Naive B cell (primary cell): ENCODE measurements at regions not wholly inside any gene's neighbourhood (a gene's known extent, or its start where the extent isn't known, plus 50 kb on each side); places are given as distances from the start of the nearest gene placed in this dataset.
"Not testable (repeated sequence)": the region's sequence is repeated elsewhere in the genome, so short reads cannot be mapped to it uniquely, and the experiment has no call there.

ENCODE experiments used
- ATAC-seq, 2 donors: fragments of 150-1000 bp; cut with Tn5 transposase; 2 replicates each; pipeline ENCODE4 v1.10.0; 2021; ENCODE audit warnings: low read depth in 2 of 2, mild to moderate bottlenecking in 2 of 2, moderate library complexity in 2 of 2
- DNase-seq: peaks from one replicate; pipeline ENCODE4 v3.0.0; 2022
- H3K27ac Mint-ChIP-seq, 6 donors: one replicate each; pipeline ENCODE4 v1.8.0; 2020 to 2022; ENCODE audit warnings: mild to moderate bottlenecking in 6 of 6, mixed read lengths in 6 of 6, moderate library complexity in 5 of 6, inconsistent platforms in 2 of 6
- H3K27me3 Mint-ChIP-seq, 3 donors: one replicate each; pipeline ENCODE4 v1.8.0; 2021 to 2022; ENCODE audit warnings: mixed read lengths in 3 of 3, mild to moderate bottlenecking in 1 of 3
- H3K36me3 Mint-ChIP-seq, 2 donors: one replicate each; pipeline ENCODE4 v1.8.0; 2020 to 2022; ENCODE audit warnings: mixed read lengths in 2 of 2, inconsistent platforms in 1 of 2, mild to moderate bottlenecking in 1 of 2
- H3K4me1 Mint-ChIP-seq, 3 donors: one replicate each; pipeline ENCODE4 v1.8.0; 2020 to 2022; ENCODE audit warnings: mixed read lengths in 3 of 3, inconsistent platforms in 1 of 3, mild to moderate bottlenecking in 1 of 3, moderate library complexity in 1 of 3
- H3K4me3 Mint-ChIP-seq, 8 donors: one replicate each; pipeline ENCODE4 v1.8.0; 2020 to 2022; ENCODE audit warnings: mild to moderate bottlenecking in 8 of 8, mixed read lengths in 8 of 8, moderate library complexity in 8 of 8, inconsistent platforms in 2 of 8
- H3K9me3 Mint-ChIP-seq, 7 donors: one replicate each; pipeline ENCODE4 v1.8.0; 2020 to 2022; ENCODE audit warnings: mixed read lengths in 7 of 7, mild to moderate bottlenecking in 5 of 7, inconsistent platforms in 2 of 7, moderate library complexity in 1 of 7

GRCh38 chr16:18725321-18725720 is 64.8 kb downstream of the RPS15A start:
- H3K27me3 Mint-ChIP-seq, H3K4me3 Mint-ChIP-seq, H3K36me3 Mint-ChIP-seq, DNase-seq, H3K4me1 Mint-ChIP-seq, H3K9me3 Mint-ChIP-seq, ATAC-seq, H3K27ac Mint-ChIP-seq: not testable (repeated sequence)

GRCh38 chr16:18719978-18720377 is 70.2 kb downstream of the RPS15A start:
- DNase-seq, H3K27me3 Mint-ChIP-seq, H3K4me3 Mint-ChIP-seq, H3K36me3 Mint-ChIP-seq, H3K27ac Mint-ChIP-seq, H3K9me3 Mint-ChIP-seq, ATAC-seq, H3K4me1 Mint-ChIP-seq: not testable (repeated sequence)

DNA sequence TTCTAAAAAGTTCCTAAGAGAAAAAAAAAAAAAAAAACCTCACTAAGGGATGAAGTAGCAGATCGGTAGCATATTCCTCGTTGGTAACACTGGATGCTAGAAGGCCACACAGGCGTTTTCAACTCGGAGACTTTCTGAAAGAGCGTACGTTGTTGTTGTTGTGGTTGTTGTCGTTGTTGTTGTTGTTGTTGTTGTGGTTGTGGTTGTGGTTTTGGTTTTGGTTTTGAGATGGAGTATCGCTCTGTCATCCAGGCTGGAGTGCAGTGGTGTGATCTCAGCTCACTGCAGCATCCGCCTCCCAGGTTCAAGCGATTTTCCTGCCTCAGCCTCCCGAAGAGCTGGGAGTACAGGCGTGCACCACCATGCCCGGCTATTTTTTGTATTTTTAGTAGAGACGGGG is 77.6 kb downstream of the RPS15A start:
- H3K4me1 Mint-ChIP-seq, H3K4me3 Mint-ChIP-seq, H3K9me3 Mint-ChIP-seq, H3K27ac Mint-ChIP-seq, ATAC-seq, DNase-seq, H3K27me3 Mint-ChIP-seq, H3K36me3 Mint-ChIP-seq: not testable (repeated sequence)

DNA sequence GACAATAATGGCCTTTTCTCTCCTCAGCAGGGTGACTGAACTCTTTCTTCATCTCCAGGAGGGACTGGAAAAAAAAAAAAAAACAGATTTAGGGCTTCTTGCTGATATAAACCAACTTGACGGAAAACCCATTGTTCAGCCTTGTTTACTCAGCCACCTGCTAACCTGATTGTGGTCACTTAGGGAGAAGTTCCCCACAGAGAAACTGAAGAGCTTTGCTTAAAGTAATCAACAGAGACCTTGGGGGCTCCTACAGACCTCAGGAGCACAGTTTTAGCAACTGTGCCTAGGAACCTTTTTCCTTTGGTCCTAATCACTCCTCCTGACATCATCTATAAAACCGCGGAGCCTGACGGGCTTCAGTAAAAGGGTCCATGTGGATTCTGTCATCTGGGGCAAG is 79.5 kb downstream of the RPS15A start:
- H3K4me3 Mint-ChIP-seq, DNase-seq, H3K27me3 Mint-ChIP-seq, H3K27ac Mint-ChIP-seq, H3K4me1 Mint-ChIP-seq, ATAC-seq, H3K36me3 Mint-ChIP-seq, H3K9me3 Mint-ChIP-seq: not testable (repeated sequence)

DNA sequence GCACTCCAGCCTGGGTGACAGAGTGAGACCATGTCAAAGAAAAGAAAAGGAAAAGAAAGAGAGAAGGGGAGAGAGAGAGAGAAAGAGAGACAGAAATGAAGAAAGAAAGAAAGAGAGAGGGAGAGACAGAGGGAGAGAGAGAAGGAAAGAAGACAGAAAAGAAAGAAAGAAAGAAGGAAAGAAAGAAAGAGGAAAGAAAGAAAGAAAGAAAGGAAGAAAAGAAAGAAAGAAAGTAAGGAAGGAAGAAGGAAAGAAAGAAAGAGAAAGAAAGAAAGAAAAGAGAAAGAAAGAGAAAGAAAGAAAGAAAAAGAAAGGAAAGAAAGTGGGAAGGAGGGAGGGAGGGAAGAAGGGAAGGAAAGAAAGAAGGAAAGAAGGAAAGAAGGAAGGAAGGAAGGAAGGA is 88.9 kb downstream of the RPS15A start:
- H3K4me3 Mint-ChIP-seq, DNase-seq, H3K27me3 Mint-ChIP-seq, H3K36me3 Mint-ChIP-seq, H3K4me1 Mint-ChIP-seq, ATAC-seq, H3K9me3 Mint-ChIP-seq: not testable (repeated sequence)
- H3K27ac Mint-ChIP-seq, result peak overlapping the region in 1 of 6 donors; percentile 27

GRCh38 chr16:18696029-18696428 is 94.1 kb downstream of the RPS15A start:
- not testable (repeated sequence) for DNase-seq, H3K4me3 Mint-ChIP-seq, H3K27ac Mint-ChIP-seq, H3K9me3 Mint-ChIP-seq, H3K36me3 Mint-ChIP-seq, H3K4me1 Mint-ChIP-seq, ATAC-seq, H3K27me3 Mint-ChIP-seq

- ATAC-seq, H3K27me3 Mint-ChIP-seq, H3K4me3 Mint-ChIP-seq, H3K9me3 Mint-ChIP-seq, DNase-seq, H3K4me1 Mint-ChIP-seq, H3K36me3 Mint-ChIP-seq, H3K27ac Mint-ChIP-seq: not testable (repeated sequence)
These were observed 103.8 kb downstream of the RPS15A start for GRCh38 chr16:18686079-18686968.

DNA sequence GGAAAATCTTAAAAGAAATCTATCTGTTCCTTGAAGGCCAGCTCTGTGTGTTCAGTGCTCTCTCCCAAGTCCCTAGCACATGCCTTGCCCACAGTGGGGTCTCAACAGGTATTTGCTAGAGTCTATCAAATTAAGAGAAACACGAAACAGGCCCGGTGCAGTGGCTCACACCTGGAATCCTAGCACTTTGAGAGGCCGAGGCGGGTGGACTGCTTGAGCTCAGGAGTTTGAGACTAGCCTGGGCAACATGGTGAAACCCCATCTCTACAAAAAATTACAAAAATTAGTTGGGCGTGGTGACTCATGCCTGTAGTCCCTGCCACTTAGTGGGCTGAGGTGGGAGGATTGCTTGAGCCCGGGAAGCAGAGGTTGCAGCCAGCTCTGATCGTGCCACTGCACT is 83.9 kb upstream of the NOMO2 start:
- H3K4me1 Mint-ChIP-seq, H3K27ac Mint-ChIP-seq, H3K36me3 Mint-ChIP-seq, H3K4me3 Mint-ChIP-seq, H3K27me3 Mint-ChIP-seq, H3K9me3 Mint-ChIP-seq, ATAC-seq, DNase-seq: not testable (repeated sequence)

GRCh38 chr16:18636928-18637327 is 75.0 kb upstream of the NOMO2 start:
- not testable (repeated sequence) for H3K4me3 Mint-ChIP-seq, H3K9me3 Mint-ChIP-seq, H3K27me3 Mint-ChIP-seq, H3K27ac Mint-ChIP-seq, DNase-seq, ATAC-seq, H3K36me3 Mint-ChIP-seq, H3K4me1 Mint-ChIP-seq

GRCh38 chr16:18636148-18636547 is 74.3 kb upstream of the NOMO2 start:
- not testable (repeated sequence) for H3K9me3 Mint-ChIP-seq, H3K36me3 Mint-ChIP-seq, ATAC-seq, H3K4me3 Mint-ChIP-seq, DNase-seq, H3K27me3 Mint-ChIP-seq, H3K27ac Mint-ChIP-seq, H3K4me1 Mint-ChIP-seq

DNA sequence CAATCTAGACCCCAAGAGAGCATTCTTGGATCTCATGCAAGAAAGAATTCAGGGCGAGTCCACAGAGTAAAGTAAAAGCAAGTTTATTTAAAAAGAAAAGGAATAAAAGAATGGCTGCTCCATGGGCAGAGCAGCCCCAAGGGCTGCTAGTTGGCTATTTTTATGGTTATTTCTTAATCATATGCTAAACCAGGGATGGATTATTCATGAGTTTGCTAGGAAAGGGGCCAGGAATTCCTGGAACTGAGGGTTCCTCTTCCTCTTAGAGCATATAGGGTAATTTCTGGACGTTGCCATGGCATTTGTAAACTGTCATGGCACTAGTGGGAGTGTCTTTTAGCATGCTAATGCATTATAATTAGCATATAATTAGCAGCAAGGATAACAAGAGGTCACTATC is 73.1 kb upstream of the NOMO2 start:
- H3K27ac Mint-ChIP-seq, H3K36me3 Mint-ChIP-seq, DNase-seq, H3K27me3 Mint-ChIP-seq, ATAC-seq, H3K9me3 Mint-ChIP-seq, H3K4me3 Mint-ChIP-seq, H3K4me1 Mint-ChIP-seq: not testable (repeated sequence)

DNA sequence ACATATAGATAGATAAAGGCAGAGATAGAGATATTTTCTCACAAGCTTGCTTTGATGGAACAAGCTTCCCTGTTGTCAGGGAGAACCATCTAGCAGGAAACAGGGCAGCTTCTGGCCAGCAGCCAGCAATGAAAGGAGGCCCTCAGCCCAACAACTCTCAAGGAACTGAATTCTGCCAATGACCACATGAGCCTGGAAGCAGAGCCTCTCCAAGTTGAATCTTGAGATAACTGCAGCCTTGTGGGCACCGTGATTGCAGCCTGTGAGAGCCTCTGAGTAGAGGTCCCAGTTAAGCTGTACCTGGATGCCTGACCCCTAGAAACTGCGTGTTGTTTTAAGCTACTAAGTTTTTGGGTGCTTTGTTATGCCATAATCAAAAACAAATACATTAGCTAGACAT is 69.8 kb upstream of the NOMO2 start:
- H3K36me3 Mint-ChIP-seq, H3K9me3 Mint-ChIP-seq, H3K4me3 Mint-ChIP-seq, DNase-seq, H3K27ac Mint-ChIP-seq, H3K27me3 Mint-ChIP-seq, H3K4me1 Mint-ChIP-seq, ATAC-seq: not testable (repeated sequence)

DNA sequence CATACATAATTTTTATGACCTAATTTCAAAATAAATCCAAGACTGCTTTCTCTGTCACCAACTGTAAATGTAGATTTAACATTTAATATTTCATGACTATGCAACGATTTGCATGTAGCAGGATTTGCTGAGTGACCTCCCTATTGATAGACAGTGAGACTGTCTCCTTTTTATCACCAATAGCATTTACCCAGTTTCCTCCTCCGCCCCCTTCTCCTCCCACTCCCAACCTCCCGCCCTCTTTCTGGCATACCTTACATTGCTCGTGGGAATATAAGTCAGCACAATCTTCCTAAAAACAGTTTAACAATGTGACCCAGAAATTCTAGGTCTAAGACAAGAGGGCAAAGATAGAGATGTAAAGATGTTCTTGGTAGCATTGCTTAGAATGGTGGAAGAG is 55.1 kb upstream of the NOMO2 start:
- H3K9me3 Mint-ChIP-seq, ATAC-seq, H3K4me1 Mint-ChIP-seq, H3K4me3 Mint-ChIP-seq, DNase-seq, H3K36me3 Mint-ChIP-seq, H3K27ac Mint-ChIP-seq: not testable (repeated sequence)
- H3K27me3 Mint-ChIP-seq, result peaks cover 8 to 11% (median 9%) of the 10 kb centered on the region in 3 donors

- not testable (repeated sequence) for H3K4me3 Mint-ChIP-seq, H3K9me3 Mint-ChIP-seq, H3K4me1 Mint-ChIP-seq, ATAC-seq, H3K27ac Mint-ChIP-seq, DNase-seq, H3K36me3 Mint-ChIP-seq
- H3K27me3 Mint-ChIP-seq, result peaks cover 8 to 11% (median 9%) of the 10 kb centered on the region in 3 donors
These were observed 54.3 kb upstream of the NOMO2 start for GRCh38 chr16:18616137-18616755.
